ENCODE measurements at regions not wholly inside any gene's neighbourhood (a gene's known extent, or its start where the extent isn't known, plus 50 kb on each side); places are given as distances from the start of the nearest gene placed in this dataset.

DNA sequence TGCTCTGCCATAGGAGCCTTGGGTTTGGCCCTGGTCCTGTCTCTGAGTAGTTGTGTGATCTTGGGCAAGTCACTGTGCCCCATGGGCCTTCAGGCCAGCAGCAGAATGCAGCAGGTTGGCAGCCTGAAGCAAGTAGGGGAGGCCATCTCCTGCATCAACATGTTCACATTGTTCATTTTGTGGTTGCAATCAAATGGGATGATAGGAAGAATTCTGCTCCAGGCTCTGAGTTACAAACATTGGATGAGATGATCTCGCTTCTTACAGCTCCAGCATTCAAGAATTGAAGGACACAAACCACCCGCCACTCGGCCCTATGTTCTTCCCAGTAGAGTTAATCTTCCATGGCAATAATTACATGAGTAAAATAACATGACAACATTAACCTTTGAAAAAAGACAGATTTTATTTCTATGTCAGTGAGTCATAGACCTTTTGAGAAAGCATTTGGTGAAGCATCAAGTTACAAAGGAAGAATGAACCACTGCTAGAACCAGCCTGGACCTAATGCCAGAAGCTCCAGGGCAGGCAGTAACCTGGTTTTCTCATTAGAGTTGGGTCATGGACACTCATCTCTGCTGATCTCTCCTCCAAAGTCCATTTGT, 308.3 kb upstream of the NCAM1 start:
- intact Hi-C loops (cut with DNase I): no loop called here
- H3K4me1 ChIP-seq: no peaks in the 10 kb centered on the region
- TF ChIP-seq, protein P1, sequence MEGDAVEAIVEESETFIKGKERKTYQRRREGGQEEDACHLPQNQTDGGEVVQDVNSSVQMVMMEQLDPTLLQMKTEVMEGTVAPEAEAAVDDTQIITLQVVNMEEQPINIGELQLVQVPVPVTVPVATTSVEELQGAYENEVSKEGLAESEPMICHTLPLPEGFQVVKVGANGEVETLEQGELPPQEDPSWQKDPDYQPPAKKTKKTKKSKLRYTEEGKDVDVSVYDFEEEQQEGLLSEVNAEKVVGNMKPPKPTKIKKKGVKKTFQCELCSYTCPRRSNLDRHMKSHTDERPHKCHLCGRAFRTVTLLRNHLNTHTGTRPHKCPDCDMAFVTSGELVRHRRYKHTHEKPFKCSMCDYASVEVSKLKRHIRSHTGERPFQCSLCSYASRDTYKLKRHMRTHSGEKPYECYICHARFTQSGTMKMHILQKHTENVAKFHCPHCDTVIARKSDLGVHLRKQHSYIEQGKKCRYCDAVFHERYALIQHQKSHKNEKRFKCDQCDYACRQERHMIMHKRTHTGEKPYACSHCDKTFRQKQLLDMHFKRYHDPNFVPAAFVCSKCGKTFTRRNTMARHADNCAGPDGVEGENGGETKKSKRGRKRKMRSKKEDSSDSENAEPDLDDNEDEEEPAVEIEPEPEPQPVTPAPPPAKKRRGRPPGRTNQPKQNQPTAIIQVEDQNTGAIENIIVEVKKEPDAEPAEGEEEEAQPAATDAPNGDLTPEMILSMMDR (IDR thresholded peaks at IDR 0.05): no peak

DNA sequence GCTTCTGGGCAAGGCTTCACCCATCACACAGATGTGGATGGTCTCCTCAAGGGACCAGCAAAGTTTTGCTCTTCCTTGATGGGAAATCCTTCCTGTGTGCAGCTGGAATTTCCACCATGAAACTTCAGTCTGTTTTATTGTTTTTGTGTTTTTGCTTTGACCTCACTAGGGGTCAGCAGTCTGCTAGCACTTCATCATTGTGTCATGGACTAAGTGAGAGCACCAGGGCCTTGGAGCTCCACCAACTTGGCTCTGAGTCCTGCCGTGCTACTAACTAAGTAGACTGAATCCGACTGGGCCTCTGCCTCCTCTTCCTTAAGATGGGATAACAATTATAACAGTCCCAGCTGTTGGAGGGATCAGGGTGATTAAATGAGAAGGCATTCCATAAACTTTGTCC, 305.8 kb upstream of the NCAM1 start:
- TF ChIP-seq, protein P1 (IDR thresholded peaks at IDR 0.05): no peak
- Histone ChIP-seq H3K9me3 (no peaks in the 10 kb centered on the region), H3K4me3 (no peak overlapping the region), H3K36me3 (no peaks in the 10 kb centered on the region), H3K27ac (no peak overlapping the region), H3K9ac (ENCODE audit: low read depth in 2 of 2, low read length in 2 of 2) (no peak overlapping the region), H3K27me3 (no peaks in the 10 kb centered on the region), H3K4me1 (no peaks in the 10 kb centered on the region)
- intact Hi-C loops (cut with DNase I): no loop called here
- DNase-seq: peak; percentile 49

More for the DNA sequence above, 308.3 kb upstream of the NCAM1 start:
- H3K9ac ChIP-seq (ENCODE audit: low read depth in 2 of 2, low read length in 2 of 2): no peak overlapping the region
- H3K36me3 ChIP-seq: no peaks in the 10 kb centered on the region
- DNase-seq: no peak
- H3K27ac ChIP-seq: no peak overlapping the region
- no peaks in the 10 kb centered on the region for H3K27me3 ChIP-seq
- no peak overlapping the region for H3K4me3 ChIP-seq
- no peaks in the 10 kb centered on the region for H3K9me3 ChIP-seq

DNA sequence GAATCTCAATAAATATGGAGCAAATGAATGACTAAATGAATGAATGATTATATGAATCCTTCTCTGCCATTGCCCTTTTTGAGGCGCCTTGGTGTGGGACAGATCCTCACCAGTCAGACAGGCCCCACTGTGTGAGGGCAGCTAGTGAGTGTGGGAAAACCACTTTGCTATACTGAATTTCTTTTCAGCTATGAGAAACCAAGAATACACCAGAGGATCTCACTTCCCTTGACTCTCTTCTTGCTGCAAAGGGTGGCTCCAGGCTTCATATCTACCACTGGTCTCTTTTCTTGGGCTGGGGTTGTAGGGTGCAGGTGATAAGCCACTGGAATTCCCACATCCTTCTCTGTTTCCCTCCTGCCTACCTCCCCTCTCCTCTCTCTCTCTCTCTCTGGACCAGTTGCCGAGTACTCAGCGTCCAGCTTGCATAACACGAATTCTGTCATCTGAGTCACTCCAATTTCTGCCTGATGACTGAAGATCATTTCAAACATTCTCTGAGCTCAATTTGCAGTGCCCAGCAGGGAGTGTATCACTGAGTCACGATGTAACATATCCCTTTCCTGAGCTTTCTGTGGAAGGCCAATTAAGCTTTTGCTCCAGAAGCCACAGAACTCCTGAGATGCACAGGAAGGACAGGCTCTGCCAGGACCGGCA, 304.3 kb upstream of the NCAM1 start:
- H3K36me3 ChIP-seq: no peaks in the 10 kb centered on the region
- no peak overlapping the region for H3K4me3 ChIP-seq
- DNase-seq: no peak
- H3K4me1 ChIP-seq: no peaks in the 10 kb centered on the region
- TF ChIP-seq, protein P1 (IDR thresholded peaks at IDR 0.05): no peak
- H3K9me3 ChIP-seq: no peaks in the 10 kb centered on the region
- no peaks in the 10 kb centered on the region for H3K27me3 ChIP-seq
- intact Hi-C loops (cut with DNase I): no loop called here
- no peak overlapping the region for H3K9ac ChIP-seq (ENCODE audit: low read depth in 2 of 2, low read length in 2 of 2)
- no peak overlapping the region for H3K27ac ChIP-seq

DNA sequence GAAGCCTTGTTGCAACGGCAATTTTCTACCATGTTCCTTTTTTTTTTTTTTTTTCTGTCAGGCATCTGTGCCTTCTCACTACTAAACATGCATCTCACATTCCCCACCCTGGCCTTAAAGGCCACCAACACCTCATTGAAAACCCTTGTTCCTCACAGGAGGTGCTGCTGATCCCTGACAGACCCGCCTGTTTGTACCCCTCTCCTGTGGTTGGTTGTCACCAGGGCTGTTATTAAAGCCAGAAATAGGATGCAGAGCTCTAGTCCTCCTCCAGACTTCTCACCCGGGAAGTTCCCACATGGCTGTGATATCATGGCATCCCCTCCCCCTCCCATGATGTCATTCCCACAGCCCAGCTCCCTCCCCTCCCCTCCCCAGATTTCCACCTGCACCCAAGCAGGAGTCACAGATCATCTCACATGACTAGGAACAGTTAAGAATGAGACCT, 302.8 kb upstream of the NCAM1 start:
- intact Hi-C loops (cut with DNase I): no loop called here
- H3K4me3 ChIP-seq: no peak overlapping the region
- DNase-seq: no peak
- no peaks in the 10 kb centered on the region for H3K27me3 ChIP-seq
- no peak overlapping the region for H3K27ac ChIP-seq
- H3K9me3 ChIP-seq: no peaks in the 10 kb centered on the region
- TF ChIP-seq, protein P1 (IDR thresholded peaks at IDR 0.05): no peak
- no peak overlapping the region for H3K9ac ChIP-seq (ENCODE audit: low read depth in 2 of 2, low read length in 2 of 2)
- no peaks in the 10 kb centered on the region for H3K4me1 ChIP-seq
- no peaks in the 10 kb centered on the region for H3K36me3 ChIP-seq

DNA sequence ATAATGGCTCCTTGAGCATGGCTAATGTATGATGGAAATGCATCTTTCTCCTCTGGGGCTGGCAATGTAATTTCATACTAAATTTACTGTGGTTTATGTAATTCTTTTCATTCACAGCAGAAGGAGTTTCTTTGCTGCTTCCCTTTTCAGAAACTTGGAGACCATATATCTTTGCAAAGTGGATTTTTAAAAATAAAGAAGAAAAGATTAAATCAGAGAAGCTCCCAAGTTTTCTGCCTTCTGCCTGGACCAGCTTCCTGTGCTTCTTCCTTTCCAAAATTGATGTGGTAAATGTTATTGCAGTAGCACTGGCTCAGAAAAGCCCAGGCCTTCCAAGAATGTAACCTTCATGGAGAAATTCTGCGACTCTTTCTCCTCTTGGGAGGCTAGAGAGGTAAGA, 300.1 kb upstream of the NCAM1 start:
- TF ChIP-seq, protein P1 (IDR thresholded peaks at IDR 0.05): no peak

More for the DNA sequence above, 300.1 kb upstream of the NCAM1 start:
- no peak for DNase-seq
- H3K9me3 ChIP-seq: no peaks in the 10 kb centered on the region
- no peak overlapping the region for H3K27ac ChIP-seq
- no peaks in the 10 kb centered on the region for H3K27me3 ChIP-seq
- H3K4me1 ChIP-seq: no peaks in the 10 kb centered on the region
- intact Hi-C loops (cut with DNase I): no loop called here
- H3K9ac ChIP-seq (ENCODE audit: low read depth in 2 of 2, low read length in 2 of 2): no peak overlapping the region
- H3K36me3 ChIP-seq: no peaks in the 10 kb centered on the region
- no peak overlapping the region for H3K4me3 ChIP-seq

Data from colonic mucosa (tissue), 4 donors.